GM03348 (cell line): ENCODE measurements at regions not wholly inside any gene's neighbourhood (a gene's known extent, or its start where the extent isn't known, plus 50 kb on each side); places are given as distances from the start of the nearest gene placed in this dataset.
"Not testable (repeated sequence)": the region's sequence is repeated elsewhere in the genome, so short reads cannot be mapped to it uniquely, and the experiment has no call there.

ENCODE experiments used
- DNase-seq: peaks from one replicate; pipeline ENCODE4 v3.0.0; 2012; ENCODE audit warnings: low spot score

- DNase-seq, result peak; percentile 57
Measured at GRCh38 chr7:85890244-85890811, 703.5 kb upstream of the SEMA3D start.

DNA sequence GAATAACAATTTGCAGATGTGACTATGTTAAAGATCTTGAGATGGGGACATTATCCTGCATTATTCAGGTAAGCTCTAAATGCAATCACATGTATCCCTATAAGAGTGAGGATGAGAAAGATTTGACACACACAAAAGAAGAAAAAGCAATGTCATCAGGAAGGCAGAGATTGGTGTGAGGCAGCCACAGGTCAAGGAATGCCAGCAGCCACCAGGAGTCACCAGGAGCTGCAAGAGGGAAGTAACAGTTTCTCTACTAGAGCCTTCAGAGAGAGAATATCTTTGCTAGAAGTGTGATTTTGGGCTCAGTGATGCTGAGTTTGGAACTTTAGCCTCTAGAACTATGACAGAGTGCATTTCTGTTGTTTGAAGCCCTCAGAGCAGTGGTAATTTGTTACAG lies 700.3 kb upstream of the SEMA3D start:
- no peak for DNase-seq

DNA sequence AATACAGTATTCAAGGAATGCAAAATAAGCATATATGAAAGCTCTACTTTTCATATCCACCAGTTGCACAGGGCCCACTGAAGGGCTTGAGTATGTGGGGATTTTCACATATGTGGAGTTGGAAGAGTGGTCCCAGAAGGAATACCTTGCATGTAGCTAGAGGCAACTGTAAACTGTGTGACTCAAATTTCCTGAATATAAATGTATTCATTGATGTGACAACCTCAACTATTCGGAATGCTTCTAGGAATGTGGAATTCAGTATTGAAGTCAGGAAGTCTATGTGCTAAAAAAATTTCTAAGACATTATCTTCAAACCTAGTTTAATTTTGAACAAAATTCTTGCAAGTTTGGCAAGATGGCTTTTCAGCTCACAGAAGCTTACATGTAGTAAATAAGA lies 695.5 kb upstream of the SEMA3D start:
- DNase-seq, result peak; percentile 6

DNA sequence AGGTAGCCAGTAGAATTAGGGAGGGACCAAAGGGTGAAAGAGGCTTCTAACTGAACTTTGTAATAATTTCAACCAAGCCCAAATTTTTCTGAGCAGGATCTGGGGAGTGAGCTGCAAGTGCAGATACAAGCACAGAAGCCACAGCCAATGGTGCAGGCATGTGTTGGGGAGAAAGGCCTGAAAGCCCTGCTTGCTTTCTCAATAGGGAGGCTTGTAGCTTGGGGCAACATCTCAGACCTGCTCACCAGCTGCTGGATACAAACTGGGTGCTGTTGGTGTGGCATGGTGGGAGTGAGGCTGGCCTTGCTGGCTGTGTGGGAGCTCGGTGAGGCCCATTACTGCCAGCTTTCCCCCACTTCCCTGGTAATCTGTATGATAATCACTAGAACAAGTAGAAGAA lies 688.5 kb upstream of the SEMA3D start:
- DNase-seq, result no peak

DNA sequence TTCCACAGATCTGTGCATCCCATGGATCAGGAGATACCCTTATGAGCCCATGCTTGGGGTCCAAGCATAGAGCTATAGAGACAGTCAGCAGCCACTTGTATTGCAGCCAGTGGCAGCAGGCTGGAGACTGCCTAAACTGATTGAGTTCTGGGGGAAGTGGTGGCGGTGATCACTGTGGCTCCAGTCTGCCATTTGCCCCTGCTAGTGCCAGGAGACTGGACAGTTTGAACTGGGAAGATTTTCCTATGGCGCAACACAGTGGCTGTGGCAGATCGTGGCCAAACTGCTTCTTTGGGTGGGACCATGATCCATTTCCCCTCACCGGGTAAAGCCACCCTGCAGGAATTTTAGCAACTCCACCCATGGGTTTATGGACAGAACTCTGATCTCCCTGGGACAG lies 679.7 kb upstream of the SEMA3D start:
- DNase-seq, result no peak

DNA sequence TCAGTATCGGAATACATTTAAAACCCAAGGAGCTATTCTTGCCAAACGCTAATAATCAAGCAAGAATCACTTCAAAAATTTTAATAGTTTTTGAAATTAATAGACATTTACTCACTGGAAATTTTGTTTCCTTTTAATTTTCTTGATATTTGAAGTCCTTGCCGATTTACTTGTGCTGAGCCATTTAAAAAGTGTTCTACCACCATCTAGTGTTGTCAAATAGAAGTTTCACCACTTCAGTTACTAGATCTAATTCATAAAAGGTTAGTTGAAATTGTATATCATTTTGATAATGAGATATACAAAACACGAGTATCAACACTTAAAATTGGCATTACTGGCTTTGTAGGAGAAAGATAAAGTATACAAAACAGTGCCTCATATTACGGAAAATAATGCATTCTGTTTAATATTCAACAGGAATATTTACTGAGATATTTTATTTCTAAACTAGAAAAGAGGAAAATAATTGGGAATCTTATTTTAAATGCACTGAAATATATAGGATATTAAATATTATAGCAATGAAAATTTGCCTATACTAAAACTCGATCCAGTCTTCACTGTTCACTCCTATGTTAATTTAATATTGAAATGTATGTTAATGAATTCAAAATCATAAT lies 664.8 kb upstream of the SEMA3D start:
- peak; percentile 45 for DNase-seq

GRCh38 chr7:85850381-85850780 lies 663.5 kb upstream of the SEMA3D start:
- no peak for DNase-seq

GRCh38 chr7:85840554-85840953 lies 653.7 kb upstream of the SEMA3D start:
- DNase-seq, result no peak

GRCh38 chr7:85833066-85833465 lies 646.2 kb upstream of the SEMA3D start:
- DNase-seq, result peak; percentile 37

- DNase-seq, result no peak
Measured at GRCh38 chr7:85830982-85831381, 644.1 kb upstream of the SEMA3D start.

DNA sequence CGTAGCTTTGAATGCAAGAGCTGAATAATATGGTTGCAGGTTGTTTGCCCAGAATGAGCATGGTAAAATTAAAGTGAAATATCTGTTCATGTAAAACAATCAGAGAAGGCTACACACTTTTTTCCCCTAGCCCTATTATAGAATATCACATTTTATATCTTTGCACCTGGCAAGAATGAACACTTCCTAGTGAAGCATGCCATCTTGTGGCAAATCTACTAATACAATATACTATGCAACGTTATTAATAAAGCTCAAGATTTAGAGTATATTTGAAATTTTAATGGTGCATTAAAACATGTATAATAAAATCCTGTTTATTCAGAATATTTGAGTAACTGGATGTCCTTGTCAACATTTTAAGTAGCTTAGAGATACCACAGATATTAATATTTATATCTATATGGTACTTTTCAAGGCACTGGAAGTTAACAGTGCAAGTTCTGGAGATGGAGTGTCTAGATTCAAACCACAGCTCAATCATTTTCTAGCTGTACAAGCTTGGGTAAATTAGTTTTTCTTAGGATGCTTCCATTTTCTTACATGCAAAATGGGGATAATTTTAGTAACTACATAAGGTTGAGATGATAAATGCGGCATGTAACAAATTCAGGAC lies 643.1 kb upstream of the SEMA3D start:
- peak; percentile 33 for DNase-seq

GRCh38 chr7:85829176-85829575 lies 642.3 kb upstream of the SEMA3D start:
- DNase-seq, result no peak

- DNase-seq, result no peak
Measured at GRCh38 chr7:85828614-85829013, 641.8 kb upstream of the SEMA3D start.

GRCh38 chr7:85823396-85824080 lies 636.7 kb upstream of the SEMA3D start:
- DNase-seq, result no peak

DNA sequence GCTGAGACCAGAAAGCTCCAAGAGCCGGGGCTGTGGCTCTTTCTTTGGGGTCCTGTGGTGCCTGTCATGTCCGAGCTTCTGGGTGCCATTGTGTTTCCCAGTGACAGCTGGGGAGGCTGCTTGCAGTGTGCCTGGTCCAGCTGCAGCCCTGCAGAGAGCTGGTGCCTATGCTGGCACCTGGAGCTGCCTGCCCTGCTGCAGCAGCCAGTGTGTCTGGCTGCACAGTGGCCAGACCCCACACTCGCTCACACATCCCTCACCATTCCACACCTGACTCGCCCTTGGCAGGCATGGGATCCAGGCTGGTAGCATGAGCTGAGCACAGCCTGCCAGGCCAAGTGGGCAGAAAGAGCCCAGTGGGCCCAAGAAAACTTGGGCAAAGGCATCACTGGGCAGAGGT lies 635.1 kb upstream of the SEMA3D start:
- no peak for DNase-seq

GRCh38 chr7:85820702-85821443 lies 634.0 kb upstream of the SEMA3D start:
- DNase-seq, result no peak

DNA sequence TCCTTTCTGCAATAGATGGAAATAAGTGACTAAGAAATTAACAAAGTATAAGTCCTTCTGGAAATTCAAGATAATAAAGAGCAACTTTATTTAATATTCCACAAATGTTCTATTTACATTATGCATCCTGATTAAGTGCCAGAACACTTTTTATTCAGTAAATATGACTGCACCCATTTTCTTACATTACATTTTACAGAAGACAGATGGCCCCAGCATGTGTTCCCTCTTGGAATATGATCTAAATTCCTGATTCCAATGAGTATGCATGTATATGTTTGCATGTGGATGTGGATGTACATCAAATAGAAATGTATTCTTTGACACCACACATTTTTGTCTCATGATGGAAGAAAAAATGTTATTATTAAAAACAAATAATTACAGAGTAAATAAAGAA lies 628.7 kb upstream of the SEMA3D start:
- DNase-seq, result no peak

DNA sequence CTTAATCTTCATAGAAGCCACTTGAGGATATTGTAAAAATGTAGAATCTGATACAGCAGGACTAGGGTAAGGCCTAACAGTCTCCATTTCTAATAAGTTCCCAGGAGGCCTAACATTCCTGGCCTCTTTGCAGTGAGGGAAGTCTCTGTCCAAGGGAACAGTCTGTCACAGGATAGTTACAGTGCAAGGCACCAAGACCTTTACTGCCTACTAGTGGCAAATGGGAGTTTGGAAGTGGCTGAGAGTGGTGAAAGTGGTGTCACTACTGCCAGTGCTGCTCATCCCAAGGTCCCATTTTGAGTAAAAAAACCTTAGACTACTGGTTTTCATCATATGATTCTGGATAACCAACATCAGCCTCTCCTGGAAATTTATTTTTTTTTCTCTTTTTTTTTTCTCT lies 619.5 kb upstream of the SEMA3D start:
- DNase-seq, result no peak

GRCh38 chr7:85805656-85806055 lies 618.8 kb upstream of the SEMA3D start:
- DNase-seq, result no peak

DNA sequence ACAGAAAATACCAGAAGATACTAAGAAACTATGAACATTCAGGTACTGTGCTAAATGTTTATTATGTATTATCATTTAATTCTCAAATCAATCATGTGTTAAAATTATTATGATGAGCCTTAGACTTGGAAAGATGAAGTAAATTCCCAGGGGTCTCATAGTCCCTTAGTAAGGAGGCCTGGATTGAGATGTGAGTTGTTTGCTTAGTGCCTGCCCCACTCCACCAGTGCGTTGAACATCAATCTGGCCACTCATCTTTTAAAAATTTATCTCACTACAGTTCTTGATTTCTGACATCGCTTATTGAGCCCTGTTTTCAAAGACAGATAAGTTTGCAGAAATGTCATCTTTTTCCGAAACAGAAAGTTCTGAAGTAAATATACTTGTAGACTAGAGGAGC lies 618.4 kb upstream of the SEMA3D start:
- DNase-seq, result no peak

DNA sequence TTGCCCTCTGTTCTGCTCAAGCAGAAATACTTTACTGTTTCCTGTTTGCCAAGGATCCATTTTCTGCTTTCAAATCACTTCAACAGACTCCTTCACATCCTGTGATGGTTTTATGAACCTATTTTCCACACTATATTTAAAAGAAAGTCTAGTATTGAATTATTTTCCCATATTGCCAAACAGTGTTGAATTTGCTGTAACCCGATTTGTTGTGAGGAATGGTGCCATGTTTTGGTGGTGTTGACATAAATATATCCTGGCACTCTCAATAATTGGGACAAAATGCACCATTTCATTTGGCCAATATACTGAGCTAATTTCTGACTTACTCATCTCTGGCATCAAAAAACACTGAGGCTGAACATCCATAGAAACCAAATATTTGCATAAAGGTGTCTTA lies 615.4 kb upstream of the SEMA3D start:
- no peak for DNase-seq

DNA sequence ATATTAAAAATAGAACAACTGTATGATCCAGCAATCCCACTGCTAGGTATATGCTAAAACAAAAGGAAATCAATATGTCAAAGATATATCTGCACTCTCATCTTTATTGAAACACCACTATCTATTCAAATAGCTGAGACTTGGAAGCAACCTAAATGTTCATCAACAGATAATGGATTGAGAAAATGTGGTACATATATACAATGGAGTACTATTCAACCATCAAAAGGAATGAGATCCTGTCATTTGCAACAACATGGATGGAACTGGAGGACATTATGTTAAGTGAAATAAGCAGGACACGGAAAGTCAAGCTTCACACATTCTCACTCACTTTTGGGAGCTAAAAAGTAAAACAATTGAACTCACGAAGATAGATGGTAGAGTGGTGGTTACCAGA lies 610.1 kb upstream of the SEMA3D start:
- no peak for DNase-seq

DNA sequence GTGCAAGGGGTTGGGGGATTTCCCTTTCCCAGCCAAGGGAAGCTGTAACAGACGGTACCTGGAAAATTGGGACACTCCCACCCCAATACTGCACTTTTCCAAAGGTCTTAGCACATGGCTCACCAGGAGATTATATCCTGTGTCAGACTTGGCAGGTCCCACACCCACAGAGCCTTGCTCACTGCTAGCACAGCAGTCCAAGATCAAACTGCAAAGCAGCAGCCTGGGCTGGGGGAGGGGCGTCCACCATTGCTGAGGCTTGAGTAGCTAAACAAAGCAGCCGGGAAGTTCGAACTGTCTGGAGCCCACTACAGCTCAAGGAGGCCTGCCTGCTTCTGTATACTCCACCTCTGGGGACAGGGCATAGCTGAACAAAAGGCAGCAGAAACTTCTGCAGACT lies 604.2 kb upstream of the SEMA3D start:
- DNase-seq, result not testable (repeated sequence)
